ENCODE measurements at regions not wholly inside any gene's neighbourhood (a gene's known extent, or its start where the extent isn't known, plus 50 kb on each side); places are given as distances from the start of the nearest gene placed in this dataset.

DNA sequence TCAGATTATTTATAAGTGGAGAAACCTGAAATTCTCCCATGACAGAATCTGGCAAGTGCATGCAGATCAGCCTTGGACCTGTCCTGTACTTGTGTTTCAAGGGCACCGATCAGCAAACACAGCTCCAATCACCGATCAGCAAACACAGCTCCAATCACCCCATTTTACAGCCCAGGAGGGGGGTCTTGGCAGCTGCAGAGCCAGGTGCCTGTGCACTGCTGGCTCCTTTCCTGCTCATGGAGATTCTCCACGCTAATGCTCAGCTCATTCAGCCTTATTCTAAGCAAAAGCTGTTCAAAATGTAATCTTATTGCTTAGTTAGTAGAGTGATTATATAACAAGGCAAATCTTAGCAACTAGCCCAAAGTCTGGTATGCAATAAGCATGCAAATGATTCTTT, 623.1 kb upstream of the HS6ST1 start:
- H3K4me1 ChIP-seq (ENCODE audit: low read length), result peaks cover 4% of the 10 kb centered on the region
- no peak overlapping the region for H3K4me2 ChIP-seq (ENCODE audit: low read depth, low read length, poor library complexity, severe bottlenecking)
- H3K9me3 ChIP-seq (ENCODE audit: low read length), result no peaks in the 10 kb centered on the region
- no peaks in the 10 kb centered on the region for H3K36me3 ChIP-seq (ENCODE audit: insufficient read depth, low read length)
- no peaks in the 10 kb centered on the region for H3K79me2 ChIP-seq (ENCODE audit: low read length)
- DNase-seq, result no peak
- H3K9me2 ChIP-seq (replicated peaks; ENCODE audit: insufficient read depth, low read length), result no peaks in the 10 kb centered on the region
- H3K27me3 ChIP-seq (ENCODE audit: low read length), result no peaks in the 10 kb centered on the region
- H2AFZ ChIP-seq (ENCODE audit: low read length), result no peak overlapping the region
- H3K27ac ChIP-seq (ENCODE audit: low read length), result no peak overlapping the region
- no peak overlapping the region for H3K4me3 ChIP-seq (ENCODE audit: low read length)
- no peak overlapping the region for H3K9ac ChIP-seq (ENCODE audit: low read length)
- no peaks in the 10 kb centered on the region for H4K20me1 ChIP-seq (ENCODE audit: insufficient read depth, low read depth, low read length)

GRCh38 chr2:128949360-128949759, 630.7 kb upstream of the HS6ST1 start:
- Histone ChIP-seq H3K4me2 (ENCODE audit: low read depth, low read length, poor library complexity, severe bottlenecking) (no peak overlapping the region), H3K9me3 (ENCODE audit: low read length) (no peaks in the 10 kb centered on the region), H3K9ac (ENCODE audit: low read length) (no peak overlapping the region), H3K27ac (ENCODE audit: low read length) (no peak overlapping the region), H3K79me2 (ENCODE audit: low read length) (no peaks in the 10 kb centered on the region), H3K9me2 (replicated peaks; ENCODE audit: insufficient read depth, low read length) (no peaks in the 10 kb centered on the region), H3K4me1 (ENCODE audit: low read length) (no peaks in the 10 kb centered on the region), H3K4me3 (ENCODE audit: low read length) (no peak overlapping the region), H3K27me3 (ENCODE audit: low read length) (no peaks in the 10 kb centered on the region), H2AFZ (ENCODE audit: low read length) (no peak overlapping the region), H4K20me1 (ENCODE audit: insufficient read depth, low read depth, low read length) (no peaks in the 10 kb centered on the region), H3K36me3 (ENCODE audit: insufficient read depth, low read length) (no peaks in the 10 kb centered on the region)
- no peak for DNase-seq

GRCh38 chr2:128950758-128951157, 632.1 kb upstream of the HS6ST1 start:
- Histone ChIP-seq H3K9me3 (ENCODE audit: low read length) (no peaks in the 10 kb centered on the region), H3K4me1 (ENCODE audit: low read length) (no peaks in the 10 kb centered on the region), H4K20me1 (ENCODE audit: insufficient read depth, low read depth, low read length) (no peaks in the 10 kb centered on the region), H3K9ac (ENCODE audit: low read length) (no peak overlapping the region), H3K27me3 (ENCODE audit: low read length) (no peaks in the 10 kb centered on the region), H3K4me3 (ENCODE audit: low read length) (no peak overlapping the region), H3K79me2 (ENCODE audit: low read length) (no peaks in the 10 kb centered on the region), H3K4me2 (ENCODE audit: low read depth, low read length, poor library complexity, severe bottlenecking) (no peak overlapping the region), H3K9me2 (replicated peaks; ENCODE audit: insufficient read depth, low read length) (no peaks in the 10 kb centered on the region), H2AFZ (ENCODE audit: low read length) (no peak overlapping the region), H3K27ac (ENCODE audit: low read length) (no peak overlapping the region), H3K36me3 (ENCODE audit: insufficient read depth, low read length) (no peaks in the 10 kb centered on the region)
- no peak for DNase-seq

DNA sequence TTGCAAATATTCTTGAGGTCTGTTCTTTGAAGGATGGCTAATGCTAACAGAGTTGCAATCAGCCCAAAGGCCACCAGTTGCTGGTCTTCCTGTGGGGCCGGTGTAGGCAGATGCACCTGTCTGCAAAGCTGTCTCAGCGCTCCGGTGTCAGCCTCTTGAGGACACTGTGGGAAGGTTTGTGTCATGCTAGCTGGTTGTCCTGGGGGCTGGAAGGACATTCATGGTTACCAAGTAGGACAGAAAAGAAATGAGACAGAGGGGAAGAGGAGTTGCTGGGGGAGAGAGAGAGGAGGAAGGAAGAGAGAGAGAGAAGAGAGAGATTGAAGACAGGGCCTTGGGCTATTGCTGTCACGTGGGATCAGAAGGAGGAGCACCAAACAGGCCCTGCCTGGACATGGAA, 639.6 kb upstream of the HS6ST1 start:
- Histone ChIP-seq H4K20me1 (ENCODE audit: insufficient read depth, low read depth, low read length) (no peaks in the 10 kb centered on the region), H3K27me3 (ENCODE audit: low read length) (no peaks in the 10 kb centered on the region), H3K36me3 (ENCODE audit: insufficient read depth, low read length) (no peaks in the 10 kb centered on the region), H3K9ac (ENCODE audit: low read length) (no peak overlapping the region), H3K79me2 (ENCODE audit: low read length) (no peaks in the 10 kb centered on the region), H3K4me1 (ENCODE audit: low read length) (no peaks in the 10 kb centered on the region), H3K4me3 (ENCODE audit: low read length) (no peak overlapping the region), H2AFZ (ENCODE audit: low read length) (no peak overlapping the region), H3K4me2 (ENCODE audit: low read depth, low read length, poor library complexity, severe bottlenecking) (no peak overlapping the region), H3K9me2 (replicated peaks; ENCODE audit: insufficient read depth, low read length) (no peaks in the 10 kb centered on the region), H3K27ac (ENCODE audit: low read length) (no peak overlapping the region), H3K9me3 (ENCODE audit: low read length) (no peaks in the 10 kb centered on the region)
- DNase-seq, result no peak

GRCh38 chr2:128967646-128968045, 649.0 kb upstream of the HS6ST1 start:
- Histone ChIP-seq H3K4me1 (ENCODE audit: low read length) (no peaks in the 10 kb centered on the region), H3K9me2 (replicated peaks; ENCODE audit: insufficient read depth, low read length) (no peaks in the 10 kb centered on the region), H2AFZ (ENCODE audit: low read length) (no peak overlapping the region), H3K4me2 (ENCODE audit: low read depth, low read length, poor library complexity, severe bottlenecking) (no peak overlapping the region), H3K9ac (ENCODE audit: low read length) (no peak overlapping the region), H3K27me3 (ENCODE audit: low read length) (0 out of 2 replicates have a peak, but pooled peaks cover 2% of the 10 kb centered on the region), H4K20me1 (ENCODE audit: insufficient read depth, low read depth, low read length) (no peaks in the 10 kb centered on the region), H3K27ac (ENCODE audit: low read length) (no peak overlapping the region), H3K79me2 (ENCODE audit: low read length) (no peaks in the 10 kb centered on the region), H3K4me3 (ENCODE audit: low read length) (no peak overlapping the region), H3K36me3 (ENCODE audit: insufficient read depth, low read length) (no peaks in the 10 kb centered on the region), H3K9me3 (ENCODE audit: low read length) (no peaks in the 10 kb centered on the region)
- DNase-seq, result no peak

GRCh38 chr2:128969374-128969773, 650.7 kb upstream of the HS6ST1 start:
- no peaks in the 10 kb centered on the region for H3K9me2 ChIP-seq (replicated peaks; ENCODE audit: insufficient read depth, low read length)
- no peaks in the 10 kb centered on the region for H3K27me3 ChIP-seq (ENCODE audit: low read length)
- no peaks in the 10 kb centered on the region for H4K20me1 ChIP-seq (ENCODE audit: insufficient read depth, low read depth, low read length)
- no peaks in the 10 kb centered on the region for H3K4me1 ChIP-seq (ENCODE audit: low read length)
- no peak overlapping the region for H3K4me3 ChIP-seq (ENCODE audit: low read length)
- no peak overlapping the region for H3K9ac ChIP-seq (ENCODE audit: low read length)
- H3K27ac ChIP-seq (ENCODE audit: low read length), result no peak overlapping the region
- H3K36me3 ChIP-seq (ENCODE audit: insufficient read depth, low read length), result no peaks in the 10 kb centered on the region
- H2AFZ ChIP-seq (ENCODE audit: low read length), result no peak overlapping the region
- H3K9me3 ChIP-seq (ENCODE audit: low read length), result no peaks in the 10 kb centered on the region
- no peak overlapping the region for H3K4me2 ChIP-seq (ENCODE audit: low read depth, low read length, poor library complexity, severe bottlenecking)
- no peak for DNase-seq
- H3K79me2 ChIP-seq (ENCODE audit: low read length), result no peaks in the 10 kb centered on the region

DNA sequence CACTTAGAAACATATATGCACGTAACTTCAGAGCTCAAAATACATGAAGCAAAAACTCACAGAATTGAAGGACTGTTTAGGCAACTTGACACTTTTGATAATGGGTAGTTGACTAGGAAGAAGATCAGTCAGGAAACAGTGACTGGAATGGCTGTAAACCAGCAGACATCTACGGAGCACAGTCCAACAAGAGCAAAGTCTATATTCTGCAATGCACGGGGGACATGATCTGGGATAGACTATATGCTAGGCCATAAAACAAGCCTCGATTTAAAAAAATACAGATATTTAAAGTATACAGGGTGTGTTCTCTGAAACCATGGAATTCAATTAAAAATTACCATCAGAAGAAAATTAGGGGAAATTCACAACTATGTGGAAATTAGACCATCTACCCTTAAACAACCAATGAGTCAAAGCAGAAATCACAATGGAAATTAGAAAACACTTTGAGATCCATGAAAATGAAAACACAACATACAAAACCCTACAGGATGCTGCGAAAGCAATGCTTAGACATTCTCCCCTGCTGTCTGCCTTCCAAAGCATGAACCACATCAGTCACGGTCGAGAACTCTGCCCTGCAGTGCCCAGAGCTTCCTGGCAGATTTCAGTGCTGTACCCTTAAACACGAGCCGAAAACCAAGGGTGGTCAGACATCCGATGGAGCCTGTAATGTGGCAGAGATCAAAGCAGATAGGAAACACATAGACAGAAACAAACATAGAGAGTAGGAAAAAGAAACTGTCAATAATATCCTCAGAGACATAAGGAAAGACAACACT, 651.9 kb upstream of the HS6ST1 start:
- no peak overlapping the region for H2AFZ ChIP-seq (ENCODE audit: low read length)
- H3K9me3 ChIP-seq (ENCODE audit: low read length), result no peaks in the 10 kb centered on the region
- no peaks in the 10 kb centered on the region for H3K27me3 ChIP-seq (ENCODE audit: low read length)
- no peak overlapping the region for H3K4me3 ChIP-seq (ENCODE audit: low read length)
- no peaks in the 10 kb centered on the region for H3K9me2 ChIP-seq (replicated peaks; ENCODE audit: insufficient read depth, low read length)
- H3K79me2 ChIP-seq (ENCODE audit: low read length), result no peaks in the 10 kb centered on the region
- DNase-seq, result no peak
- H4K20me1 ChIP-seq (ENCODE audit: insufficient read depth, low read depth, low read length), result no peaks in the 10 kb centered on the region
- H3K27ac ChIP-seq (ENCODE audit: low read length), result no peak overlapping the region
- no peak overlapping the region for H3K4me2 ChIP-seq (ENCODE audit: low read depth, low read length, poor library complexity, severe bottlenecking)
- H3K9ac ChIP-seq (ENCODE audit: low read length), result no peak overlapping the region
- H3K4me1 ChIP-seq (ENCODE audit: low read length), result no peaks in the 10 kb centered on the region
- H3K36me3 ChIP-seq (ENCODE audit: insufficient read depth, low read length), result no peaks in the 10 kb centered on the region

GRCh38 chr2:128973566-128973965, 654.9 kb upstream of the HS6ST1 start:
- DNase-seq, result no peak
- Histone ChIP-seq H2AFZ (ENCODE audit: low read length) (no peak overlapping the region), H3K9ac (ENCODE audit: low read length) (no peak overlapping the region), H3K36me3 (ENCODE audit: insufficient read depth, low read length) (no peaks in the 10 kb centered on the region), H3K9me2 (replicated peaks; ENCODE audit: insufficient read depth, low read length) (no peaks in the 10 kb centered on the region), H3K27ac (ENCODE audit: low read length) (no peak overlapping the region), H3K27me3 (ENCODE audit: low read length) (no peaks in the 10 kb centered on the region), H3K9me3 (ENCODE audit: low read length) (no peaks in the 10 kb centered on the region), H4K20me1 (ENCODE audit: insufficient read depth, low read depth, low read length) (no peaks in the 10 kb centered on the region), H3K4me2 (ENCODE audit: low read depth, low read length, poor library complexity, severe bottlenecking) (no peak overlapping the region), H3K79me2 (ENCODE audit: low read length) (no peaks in the 10 kb centered on the region), H3K4me1 (ENCODE audit: low read length) (peaks cover 9% of the 10 kb centered on the region), H3K4me3 (ENCODE audit: low read length) (no peak overlapping the region)
